Panc1 (cell line): ENCODE measurements at regions not wholly inside any gene's neighbourhood (a gene's known extent, or its start where the extent isn't known, plus 50 kb on each side); places are given as distances from the start of the nearest gene placed in this dataset.

Source experiments
- ATAC-seq: fragments of 200-7000 bp; cut with Tn5 transposase; 2 replicates; pipeline ENCODE4 v1.9.1; 2020; ENCODE audit warnings: mild to moderate bottlenecking, moderate library complexity
- BruUV-seq: library from RNA; stranded (reverse); fragments of 400-500 nt; replicated peaks from 2 replicates; lab custom pipeline; 2021; lab: Mats Ljungman, UMichigan
- CTCF ChIA-PET: fragments of 300-600 bp; sonication (Branson Sonifier 250); formaldehyde crosslinking; loops from one replicate; lab custom pipeline; 2022; ENCODE audit warnings: antibody characterized with exemption; lab: Charles Lee
- POLR2A ChIA-PET: fragments of 300-600 bp; sonication (Branson Sonifier 250); formaldehyde crosslinking; loops from one replicate; lab custom pipeline; 2022; ENCODE audit warnings: antibody characterized with exemption; lab: Charles Lee
- DNase-seq: peaks from one replicate; pipeline ENCODE4 v3.0.0-alpha.2; 2010; ENCODE audit warnings: low read depth, low spot score
- H3K27ac ChIP-seq: 2 replicates; pipeline ENCODE4 v1.5.1; 2011; ENCODE audit warnings: mild to moderate bottlenecking, low read length, inconsistent platforms
- H3K27me3 ChIP-seq: fragments of 200-500 bp; sonication (Bioruptor generic); 2 replicates; pipeline ENCODE4 v1.6.0; 2014; ENCODE audit warnings: low read length, inconsistent platforms; ENCODE audit not compliant: control insufficient read depth, insufficient read depth
- H3K36me3 ChIP-seq: fragments of 200-500 bp; sonication (Bioruptor generic); 2 replicates; pipeline ENCODE4 v1.5.1; 2014; ENCODE audit warnings: inconsistent platforms, mild to moderate bottlenecking, low read length, moderate library complexity; ENCODE audit not compliant: control insufficient read depth, insufficient read depth
- H3K4me1 ChIP-seq: 2 replicates; pipeline ENCODE4 v1.5.1; 2011; ENCODE audit warnings: inconsistent platforms, mild to moderate bottlenecking, low read length, moderate library complexity; ENCODE audit not compliant: control insufficient read depth, insufficient read depth
- H3K4me3 ChIP-seq, 2 experiments: 2 replicates each; pipeline ENCODE4 v1.5.1; 2011 to 2012; ENCODE audit warnings: low read depth in 2 of 2, low read length in 2 of 2, mild to moderate bottlenecking in 2 of 2, inconsistent platforms in 1 of 2, moderate library complexity in 1 of 2
- H3K9me3 ChIP-seq: fragments of 200-500 bp; sonication (Bioruptor generic); 2 replicates; pipeline ENCODE4 v1.5.1; 2014; ENCODE audit warnings: low read depth, mild to moderate bottlenecking, inconsistent platforms, low read length, moderate library complexity; ENCODE audit not compliant: control insufficient read depth, insufficient read depth
- CTCF ChIP-seq: fragments of 450-650 bp; IDR thresholded peaks from 2 replicates; pipeline ENCODE4 v1.5.1; 2017; ENCODE audit warnings: mild to moderate bottlenecking
- POLR2AphosphoS5 ChIP-seq: IDR thresholded peaks from 2 replicates; pipeline ENCODE4 v1.6.1; 2012; ENCODE audit warnings: mild to moderate bottlenecking, low read depth, low read length, moderate library complexity
- REST ChIP-seq, 2 experiments: IDR thresholded peaks; 2 replicates each; pipeline ENCODE4 v1.6.1; 2011 to 2012; ENCODE audit warnings: low read depth in 2 of 2, control low read depth in 1 of 2, low read length in 1 of 2, mild to moderate bottlenecking in 1 of 2, moderate library complexity in 1 of 2; ENCODE audit not compliant: insufficient read depth in 1 of 2
- SIN3A ChIP-seq: IDR thresholded peaks from 2 replicates; pipeline ENCODE4 v1.6.1; 2012; ENCODE audit warnings: low read depth, mild to moderate bottlenecking, low read length, moderate library complexity, borderline replicate concordance; ENCODE audit not compliant: insufficient read depth
- TCF7L2 ChIP-seq: IDR thresholded peaks from 2 replicates; pipeline ENCODE4 v1.6.1; 2011; ENCODE audit warnings: mild to moderate bottlenecking, low read depth, low read length, inconsistent platforms
- in situ Hi-C: cut with HindIII; loops from 2 replicates; pipeline ENCODE4 v1.10.0; 2016; ENCODE audit warnings: low sequenced_read_pairs, low pct_unique_long_range_greater_than_20kb
- intact Hi-C: fragments of 100-400 bp; cut with micrococcal nuclease; formaldehyde crosslinking; loops from one replicate; pipeline ENCODE4 v1.10.0; 2022; ENCODE audit not compliant: unreplicated experiment

GRCh38 chr13:83941701-83942335 lies 59.5 kb upstream of the SLITRK1 start:
- BruUV-seq: no TSS peak

GRCh38 chr13:83940742-83941141 lies 58.5 kb upstream of the SLITRK1 start:
- no TSS peak for BruUV-seq
- POLR2A ChIA-PET: no interaction called here
- TF ChIP-seq POLR2AphosphoS5 (no peak), CTCF (no peak), TCF7L2 (no peak), SIN3A (no peak), REST (IDR thresholded peaks at IDR 0.05; ENCODE audit: insufficient read depth in 1 of 2, low read depth in 2 of 2, low read length in 1 of 2) (no peak)
- ATAC-seq (no peak), DNase-seq (no peak)
- no peak overlapping the region for H3K4me3 ChIP-seq
- intact Hi-C loops: no loop called here
- H3K9me3 ChIP-seq: no peaks in the 10 kb centered on the region
- CTCF ChIA-PET: no interaction called here
- H3K27me3 ChIP-seq: no peaks in the 10 kb centered on the region
- no peaks in the 10 kb centered on the region for H3K36me3 ChIP-seq
- H3K4me1 ChIP-seq: no peaks in the 10 kb centered on the region
- H3K27ac ChIP-seq: no peak overlapping the region
- in situ Hi-C loops: no loop called here

More at GRCh38 chr13:83941701-83942335, 59.5 kb upstream of the SLITRK1 start:
- intact Hi-C loops (no loop called here), in situ Hi-C loops (no loop called here)
- Histone ChIP-seq H3K9me3 (no peaks in the 10 kb centered on the region), H3K4me1 (no peaks in the 10 kb centered on the region), H3K27me3 (no peaks in the 10 kb centered on the region), H3K36me3 (no peaks in the 10 kb centered on the region), H3K4me3 (no peak overlapping the region), H3K27ac (no peak overlapping the region)
- TF ChIP-seq POLR2AphosphoS5: no peak
- no peak for TF ChIP-seq TCF7L2
- TF ChIP-seq CTCF: no peak
- TF ChIP-seq REST (IDR thresholded peaks at IDR 0.05; ENCODE audit: insufficient read depth in 1 of 2, low read depth in 2 of 2, low read length in 1 of 2): no peak
- no peak for TF ChIP-seq SIN3A
- CTCF ChIA-PET: no interaction called here
- ATAC-seq (no peak), DNase-seq (no peak)
- POLR2A ChIA-PET: no interaction called here
